ENCODE measurements at regions not wholly inside any gene's neighbourhood (a gene's known extent, or its start where the extent isn't known, plus 50 kb on each side); places are given as distances from the start of the nearest gene placed in this dataset.
"Not testable (repeated sequence)": the region's sequence is repeated elsewhere in the genome, so short reads cannot be mapped to it uniquely, and the experiment has no call there.

DNA sequence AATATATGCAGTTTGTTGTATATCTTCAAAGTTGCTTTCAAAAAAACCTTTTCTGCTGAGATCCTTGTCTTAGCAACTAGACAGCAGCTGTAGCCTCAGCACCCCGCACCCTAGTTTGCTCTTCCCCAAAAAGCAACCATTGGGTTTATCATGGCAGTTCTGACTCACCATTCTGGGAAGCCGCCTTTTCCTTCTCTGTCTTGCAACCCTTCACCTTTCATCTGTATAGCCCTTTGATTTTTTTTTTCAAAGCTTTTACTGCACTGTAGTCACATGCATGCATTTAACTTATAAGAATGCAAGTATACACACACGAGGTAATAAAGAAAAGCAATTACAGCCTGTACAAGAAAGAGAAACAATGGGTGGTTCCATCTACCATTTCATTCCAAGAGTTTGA is 65.1 kb upstream of the THBS1 start:
- TF ChIP-seq EZH2 (IDR thresholded peaks at IDR 0.05; ENCODE audit: borderline replicate concordance, low read depth, low read length, poor library complexity, severe bottlenecking), result no peak
- TF ChIP-seq, protein P1, sequence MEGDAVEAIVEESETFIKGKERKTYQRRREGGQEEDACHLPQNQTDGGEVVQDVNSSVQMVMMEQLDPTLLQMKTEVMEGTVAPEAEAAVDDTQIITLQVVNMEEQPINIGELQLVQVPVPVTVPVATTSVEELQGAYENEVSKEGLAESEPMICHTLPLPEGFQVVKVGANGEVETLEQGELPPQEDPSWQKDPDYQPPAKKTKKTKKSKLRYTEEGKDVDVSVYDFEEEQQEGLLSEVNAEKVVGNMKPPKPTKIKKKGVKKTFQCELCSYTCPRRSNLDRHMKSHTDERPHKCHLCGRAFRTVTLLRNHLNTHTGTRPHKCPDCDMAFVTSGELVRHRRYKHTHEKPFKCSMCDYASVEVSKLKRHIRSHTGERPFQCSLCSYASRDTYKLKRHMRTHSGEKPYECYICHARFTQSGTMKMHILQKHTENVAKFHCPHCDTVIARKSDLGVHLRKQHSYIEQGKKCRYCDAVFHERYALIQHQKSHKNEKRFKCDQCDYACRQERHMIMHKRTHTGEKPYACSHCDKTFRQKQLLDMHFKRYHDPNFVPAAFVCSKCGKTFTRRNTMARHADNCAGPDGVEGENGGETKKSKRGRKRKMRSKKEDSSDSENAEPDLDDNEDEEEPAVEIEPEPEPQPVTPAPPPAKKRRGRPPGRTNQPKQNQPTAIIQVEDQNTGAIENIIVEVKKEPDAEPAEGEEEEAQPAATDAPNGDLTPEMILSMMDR (conservative IDR thresholded peaks at IDR 0.05; ENCODE audit: low read depth, low read length), result no peak
- no peak overlapping the region for H3K4me3 ChIP-seq (ENCODE audit: low read depth, low read length, poor library complexity, severe bottlenecking)
- ChIA-PET CTCF (no interaction called here), POLR2A (ENCODE audit: low non-redundant PET) (interaction anchor here (0.6 kb wide), 1 partner anchor 51 kb away, joined by 3 read pairs; no protein-coding TSS in a partner anchor)
- intact Hi-C loops (cut with micrococcal nuclease; ENCODE audit: unreplicated experiment), result no loop called here
- no peaks in the 10 kb centered on the region for H3K36me3 ChIP-seq (ENCODE audit: insufficient read depth, low read length, poor library complexity, severe bottlenecking)
- no TSS peak for BruUV-seq (replicated peaks)
- H3K9me3 ChIP-seq (ENCODE audit: low read depth, low read length, poor library complexity, severe bottlenecking), result peaks cover 5% of the 10 kb centered on the region
- H3K27ac ChIP-seq (ENCODE audit: low read depth, low read length, poor library complexity, severe bottlenecking), result no peak overlapping the region
- no peak for DNase-seq (ENCODE audit: low spot score)
- H3K27me3 ChIP-seq (replicated peaks; ENCODE audit: insufficient read depth, low read depth, low read length, poor library complexity), result peaks cover 79% of the 10 kb centered on the region
- no peaks in the 10 kb centered on the region for H3K4me1 ChIP-seq (ENCODE audit: insufficient read depth, low read length, poor library complexity, severe bottlenecking)

DNA sequence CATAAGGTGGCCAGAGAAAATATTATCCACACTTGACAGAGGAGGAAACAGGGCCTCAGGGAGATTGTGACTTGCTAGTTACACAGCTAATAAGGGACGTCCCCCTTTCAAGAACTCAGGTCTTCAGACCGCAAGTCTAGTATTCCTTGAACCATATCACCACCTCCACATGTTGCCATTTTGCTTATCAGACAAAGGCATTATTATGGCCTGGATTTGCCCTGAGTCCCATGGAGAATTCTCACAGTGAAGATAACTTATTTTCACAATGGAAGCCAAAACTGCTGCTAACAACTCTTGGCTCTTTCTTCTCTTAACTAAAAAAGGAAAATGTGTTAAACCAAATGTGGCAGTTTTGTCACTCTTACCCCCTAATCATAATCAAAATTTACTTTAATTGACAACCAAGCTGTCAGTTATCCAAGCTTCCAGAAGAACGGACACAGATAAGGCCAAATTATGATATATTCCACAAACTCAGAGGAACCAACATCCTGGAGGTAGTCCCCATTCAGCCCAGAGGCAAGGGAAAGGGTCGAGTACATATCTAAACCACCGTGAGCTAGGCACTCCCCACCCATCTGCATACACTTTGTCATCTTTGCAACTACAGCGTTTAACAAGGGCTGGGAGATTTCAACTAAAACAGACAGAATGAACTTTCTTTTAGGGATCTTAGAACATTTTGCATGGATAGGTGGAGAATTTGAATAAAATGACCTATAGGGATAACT is 63.6 kb upstream of the THBS1 start:
- intact Hi-C loops (cut with micrococcal nuclease; ENCODE audit: unreplicated experiment), result no loop called here
- Histone ChIP-seq H3K27ac (ENCODE audit: low read depth, low read length, poor library complexity, severe bottlenecking) (no peak overlapping the region), H3K27me3 (replicated peaks; ENCODE audit: insufficient read depth, low read depth, low read length, poor library complexity) (peaks cover 64% of the 10 kb centered on the region), H3K4me1 (ENCODE audit: insufficient read depth, low read length, poor library complexity, severe bottlenecking) (no peaks in the 10 kb centered on the region), H3K9me3 (ENCODE audit: low read depth, low read length, poor library complexity, severe bottlenecking) (peaks cover 5% of the 10 kb centered on the region), H3K4me3 (ENCODE audit: low read depth, low read length, poor library complexity, severe bottlenecking) (no peak overlapping the region), H3K36me3 (ENCODE audit: insufficient read depth, low read length, poor library complexity, severe bottlenecking) (no peaks in the 10 kb centered on the region)
- TF ChIP-seq EZH2 (IDR thresholded peaks at IDR 0.05; ENCODE audit: borderline replicate concordance, low read depth, low read length, poor library complexity, severe bottlenecking), result no peak
- DNase-seq (ENCODE audit: low spot score), result no peak
- no TSS peak for BruUV-seq (replicated peaks)
- POLR2A ChIA-PET (ENCODE audit: low non-redundant PET), result no interaction called here
- CTCF ChIA-PET, result no interaction called here

DNA sequence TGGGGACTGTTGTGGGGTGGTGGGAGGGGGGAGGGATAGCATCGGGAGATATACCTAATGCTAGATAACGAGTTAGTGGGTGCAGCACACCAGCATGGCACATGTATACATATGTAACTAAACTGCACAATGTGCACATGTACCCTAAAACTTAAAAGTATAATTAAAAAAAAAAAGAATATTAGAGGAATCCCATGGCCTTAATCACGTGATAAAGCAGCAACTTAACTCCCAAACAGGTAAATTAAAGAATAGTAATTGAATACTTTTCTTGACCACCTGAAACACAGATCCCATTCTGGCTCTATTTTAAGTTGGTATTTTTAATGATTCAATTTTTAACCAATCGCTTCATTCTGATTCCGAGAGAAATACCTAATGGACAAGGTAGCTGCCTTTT is 56.9 kb upstream of the THBS1 start:
- intact Hi-C loops (cut with micrococcal nuclease; ENCODE audit: unreplicated experiment); H3K36me3 ChIP-seq (ENCODE audit: insufficient read depth, low read length, poor library complexity, severe bottlenecking); H3K4me3 ChIP-seq (ENCODE audit: low read depth, low read length, poor library complexity, severe bottlenecking); CTCF ChIA-PET; H3K9me3 ChIP-seq (ENCODE audit: low read depth, low read length, poor library complexity, severe bottlenecking); DNase-seq (ENCODE audit: low spot score); POLR2A ChIA-PET (ENCODE audit: low non-redundant PET); H3K4me1 ChIP-seq (ENCODE audit: insufficient read depth, low read length, poor library complexity, severe bottlenecking); BruUV-seq (replicated peaks); H3K27ac ChIP-seq (ENCODE audit: low read depth, low read length, poor library complexity, severe bottlenecking): not testable (repeated sequence)
- peaks cover 24% of the 10 kb centered on the region for H3K27me3 ChIP-seq (replicated peaks; ENCODE audit: insufficient read depth, low read depth, low read length, poor library complexity)

DNA sequence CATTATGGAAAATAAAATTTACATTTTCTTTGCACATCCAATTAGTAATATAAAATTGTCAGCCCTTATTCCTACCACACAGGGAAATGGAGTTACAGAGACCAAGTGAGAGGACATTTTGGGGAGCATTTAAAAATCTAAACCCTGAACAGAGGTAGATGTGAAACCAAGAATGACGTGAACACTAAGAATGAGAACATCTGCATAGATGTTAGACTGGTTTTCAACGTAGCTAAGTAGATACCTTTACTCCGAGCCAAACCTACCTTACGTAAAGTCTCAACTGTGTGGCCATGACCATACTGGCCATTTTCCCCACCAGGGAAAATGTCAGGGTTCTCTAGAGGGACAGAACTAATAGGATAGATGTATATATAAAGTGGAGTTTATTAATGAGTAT is 51.4 kb upstream of the THBS1 start:
- CTCF ChIA-PET, result no interaction called here

More for the DNA sequence above, 51.4 kb upstream of the THBS1 start:
- no peaks in the 10 kb centered on the region for H3K36me3 ChIP-seq (ENCODE audit: insufficient read depth, low read length, poor library complexity, severe bottlenecking)
- no peaks in the 10 kb centered on the region for H3K9me3 ChIP-seq (ENCODE audit: low read depth, low read length, poor library complexity, severe bottlenecking)
- TF ChIP-seq, protein P1 (conservative IDR thresholded peaks at IDR 0.05; ENCODE audit: low read depth, low read length), result no peak
- no peak for TF ChIP-seq EZH2 (IDR thresholded peaks at IDR 0.05; ENCODE audit: borderline replicate concordance, low read depth, low read length, poor library complexity, severe bottlenecking)
- no peaks in the 10 kb centered on the region for H3K4me1 ChIP-seq (ENCODE audit: insufficient read depth, low read length, poor library complexity, severe bottlenecking)
- POLR2A ChIA-PET (ENCODE audit: low non-redundant PET), result no interaction called here
- peaks cover 13% of the 10 kb centered on the region for H3K27me3 ChIP-seq (replicated peaks; ENCODE audit: insufficient read depth, low read depth, low read length, poor library complexity)
- H3K27ac ChIP-seq (ENCODE audit: low read depth, low read length, poor library complexity, severe bottlenecking), result no peak overlapping the region
- no TSS peak for BruUV-seq (replicated peaks)
- DNase-seq (ENCODE audit: low spot score), result no peak
- intact Hi-C loops (cut with micrococcal nuclease; ENCODE audit: unreplicated experiment), result no loop called here
- no peak overlapping the region for H3K4me3 ChIP-seq (ENCODE audit: low read depth, low read length, poor library complexity, severe bottlenecking)
